ENCODE measurements at regions not wholly inside any gene's neighbourhood (a gene's known extent, or its start where the extent isn't known, plus 50 kb on each side); places are given as distances from the start of the nearest gene placed in this dataset.

DNA sequence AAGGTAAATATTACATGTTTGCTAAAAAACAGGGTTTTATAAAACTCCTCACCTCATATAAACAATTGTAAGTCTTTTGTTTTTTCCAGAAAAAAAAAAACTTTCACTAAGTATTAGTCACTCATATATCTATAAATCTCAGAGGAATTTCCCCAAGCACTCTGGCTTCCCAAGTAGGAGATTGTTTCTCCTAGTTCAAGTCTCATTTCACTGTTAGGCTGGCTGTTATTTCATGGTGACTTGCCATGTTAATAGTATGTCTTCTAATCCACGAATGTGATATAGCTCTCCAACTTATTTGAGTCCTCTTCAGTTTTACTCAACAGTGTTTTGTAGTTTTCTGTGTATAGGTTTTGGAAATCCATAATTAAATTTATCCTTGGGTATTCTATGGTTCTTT is 61.6 kb downstream of the CAPZA3 start:
- Mint-ChIP-seq H3K36me3 (ENCODE audit: low read depth) (no peaks in the 10 kb centered on the region), H3K27me3 (no peaks in the 10 kb centered on the region), H3K4me1 (ENCODE audit: low read depth) (no peaks in the 10 kb centered on the region), H3K9me3 (no peaks in the 10 kb centered on the region), H3K27ac (no peak overlapping the region), H3K4me3 (no peak overlapping the region)
- no peaks in the 10 kb centered on the region for H3K27me3 ChIP-seq (ENCODE audit: control insufficient read depth in 1 of 2, insufficient read depth in 2 of 2, low read length in 2 of 2)
- no peak overlapping the region for H3K4me3 ChIP-seq (ENCODE audit: low read length)
- DNase-seq = no peak
- no peaks in the 10 kb centered on the region for H3K9me3 ChIP-seq (ENCODE audit: control insufficient read depth in 1 of 2, insufficient read depth in 1 of 2, low read length in 2 of 2)
- ChIA-PET POLR2A (no interaction called here), CTCF (no interaction called here)
- no peak for ATAC-seq (ENCODE audit: poor library complexity)
- no peak for TF ChIP-seq CTCF (IDR thresholded peaks at IDR 0.05)
- intact Hi-C loops (cut with DNase I, micrococcal nuclease) = no loop called here
- H3K36me3 ChIP-seq (ENCODE audit: insufficient read depth, low read length) = no peaks in the 10 kb centered on the region
- no peak overlapping the region for H3K27ac ChIP-seq (ENCODE audit: low read depth in 1 of 2, low read length in 2 of 2)
- H3K4me1 ChIP-seq (ENCODE audit: insufficient read depth, low read length) = no peaks in the 10 kb centered on the region

DNA sequence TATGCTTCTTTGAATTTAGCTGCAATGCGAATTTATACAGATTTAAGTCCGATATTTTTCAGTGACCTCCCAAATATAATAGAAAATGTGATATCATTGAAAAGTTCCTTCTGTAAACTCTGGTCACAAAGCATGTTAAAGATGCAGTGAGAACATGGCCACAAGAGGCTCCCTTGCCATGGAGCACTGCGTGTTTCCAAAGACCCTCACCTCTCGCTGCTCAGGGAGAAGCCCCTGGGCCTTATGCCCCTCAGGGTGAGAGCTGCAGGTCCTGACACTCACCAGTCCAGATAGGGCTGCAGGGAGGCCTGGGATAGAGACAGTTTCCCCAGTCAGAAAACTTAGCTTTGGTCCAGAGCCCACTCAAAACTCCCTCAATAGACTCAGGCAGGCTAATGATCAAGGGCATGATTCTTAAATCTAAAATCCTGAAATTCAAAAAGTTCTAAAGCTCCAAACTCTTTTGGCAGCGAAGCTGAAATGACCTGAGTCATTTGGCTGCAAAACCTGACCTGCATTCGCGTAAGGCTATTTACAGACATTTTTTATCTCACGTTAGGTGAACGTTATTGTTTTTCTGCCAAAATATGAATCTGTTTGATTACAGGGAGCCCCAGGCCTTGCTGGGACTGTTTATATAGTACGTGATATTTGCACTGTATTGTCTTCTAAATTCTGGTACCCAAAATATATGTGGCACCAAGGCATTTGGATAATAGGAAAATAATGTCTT is 67.8 kb downstream of the CAPZA3 start:
- Mint-ChIP-seq H3K4me1 (ENCODE audit: low read depth) (no peaks in the 10 kb centered on the region), H3K36me3 (ENCODE audit: low read depth) (no peaks in the 10 kb centered on the region), H3K27ac (no peak overlapping the region), H3K9me3 (no peaks in the 10 kb centered on the region), H3K4me3 (no peak overlapping the region), H3K27me3 (no peaks in the 10 kb centered on the region)
- DNase-seq (no peak), ATAC-seq (ENCODE audit: poor library complexity) (no peak)
- Histone ChIP-seq H3K9me3 (ENCODE audit: control insufficient read depth in 1 of 2, insufficient read depth in 1 of 2, low read length in 2 of 2) (no peaks in the 10 kb centered on the region), H3K4me3 (ENCODE audit: low read length) (no peak overlapping the region), H3K36me3 (ENCODE audit: insufficient read depth, low read length) (no peaks in the 10 kb centered on the region), H3K4me1 (ENCODE audit: insufficient read depth, low read length) (no peaks in the 10 kb centered on the region), H3K27me3 (ENCODE audit: control insufficient read depth in 1 of 2, insufficient read depth in 2 of 2, low read length in 2 of 2) (no peaks in the 10 kb centered on the region), H3K27ac (ENCODE audit: low read depth in 1 of 2, low read length in 2 of 2) (no peak overlapping the region)
- intact Hi-C loops (cut with DNase I, micrococcal nuclease) = no loop called here
- no peak for TF ChIP-seq CTCF (IDR thresholded peaks at IDR 0.05)
- CTCF ChIA-PET = interaction anchor here (0.7 kb wide), 1 partner anchor 10 kb away, joined by 3 read pairs; no protein-coding TSS in a partner anchor
- POLR2A ChIA-PET = no interaction called here

GRCh38 chr12:18807714-18808113 is 69.8 kb downstream of the CAPZA3 start:
- intact Hi-C loops (cut with DNase I, micrococcal nuclease) = no loop called here
- CTCF ChIA-PET = interaction anchor here (1.1 kb wide), 1 partner anchor 35 kb away, joined by 3 read pairs; no protein-coding TSS in a partner anchor
- POLR2A ChIA-PET = no interaction called here
- DNase-seq (no peak), ATAC-seq (ENCODE audit: poor library complexity) (no peak)
- H3K27ac Mint-ChIP-seq = no peak overlapping the region
- Histone ChIP-seq H3K27ac (ENCODE audit: low read depth in 1 of 2, low read length in 2 of 2) (no peak overlapping the region), H3K36me3 (ENCODE audit: insufficient read depth, low read length) (no peaks in the 10 kb centered on the region), H3K27me3 (ENCODE audit: control insufficient read depth in 1 of 2, insufficient read depth in 2 of 2, low read length in 2 of 2) (no peaks in the 10 kb centered on the region), H3K9me3 (ENCODE audit: control insufficient read depth in 1 of 2, insufficient read depth in 1 of 2, low read length in 2 of 2) (no peaks in the 10 kb centered on the region), H3K4me3 (ENCODE audit: low read length) (no peak overlapping the region), H3K4me1 (ENCODE audit: insufficient read depth, low read length) (no peaks in the 10 kb centered on the region)
- no peak overlapping the region for H3K4me3 Mint-ChIP-seq
- H3K36me3 Mint-ChIP-seq (ENCODE audit: low read depth) = no peaks in the 10 kb centered on the region
- no peaks in the 10 kb centered on the region for H3K9me3 Mint-ChIP-seq
- no peaks in the 10 kb centered on the region for H3K27me3 Mint-ChIP-seq
- no peak for TF ChIP-seq CTCF (IDR thresholded peaks at IDR 0.05)
- no peaks in the 10 kb centered on the region for H3K4me1 Mint-ChIP-seq (ENCODE audit: low read depth)
